GM19395 (cell line): ENCODE measurements at regions not wholly inside any gene's neighbourhood (a gene's known extent, or its start where the extent isn't known, plus 50 kb on each side); places are given as distances from the start of the nearest gene placed in this dataset.
"Not testable (repeated sequence)": the region's sequence is repeated elsewhere in the genome, so short reads cannot be mapped to it uniquely, and the experiment has no call there.

Experiments
- ATAC-seq: cut with Tn5 transposase; IDR thresholded peaks from one replicate; pipeline ENCODE4 v1.9.1; 2021; ENCODE audit warnings: mild to moderate bottlenecking, moderate library complexity; ENCODE audit not compliant: unreplicated experiment

DNA sequence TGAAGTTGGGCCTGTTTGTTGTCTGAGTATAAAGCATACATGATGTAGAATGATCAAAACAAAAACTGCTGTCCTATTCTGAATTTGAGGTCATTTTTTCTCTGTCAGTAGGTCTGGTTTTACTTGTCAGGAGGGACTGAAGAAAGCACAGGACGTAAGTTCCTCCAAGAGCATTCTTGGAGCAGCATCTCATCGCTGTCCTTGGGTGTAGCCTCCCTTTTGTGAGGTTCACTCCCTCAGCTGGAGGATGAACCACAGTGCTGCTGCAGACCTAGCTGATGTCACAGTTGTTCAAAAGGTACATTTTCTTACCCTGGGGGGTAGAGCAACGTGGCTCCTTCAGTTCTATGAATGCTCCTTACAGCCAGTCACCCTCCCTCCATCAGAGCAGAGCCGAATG lies 490.0 kb upstream of the TBL1XR1 start:
- ATAC-seq: no peak

DNA sequence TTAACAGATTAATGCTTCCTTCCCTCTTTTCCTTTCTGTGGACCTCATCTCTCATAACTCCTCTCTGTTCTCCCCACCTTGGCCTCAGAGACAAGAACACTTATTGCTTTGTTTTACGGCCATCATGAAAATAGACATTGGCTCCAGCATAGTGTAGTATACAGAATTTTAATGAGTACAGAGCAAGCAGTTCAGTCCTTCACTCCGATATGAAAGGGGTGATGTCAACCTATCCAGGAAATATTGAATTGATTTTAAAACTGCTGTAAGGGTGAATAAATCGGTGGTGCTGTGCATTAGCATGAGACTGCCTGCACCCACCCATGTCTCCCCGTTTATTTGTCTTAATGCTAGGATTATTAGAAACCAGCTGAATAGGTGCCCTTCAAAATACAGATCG lies 490.9 kb upstream of the TBL1XR1 start:
- no peak for ATAC-seq

DNA sequence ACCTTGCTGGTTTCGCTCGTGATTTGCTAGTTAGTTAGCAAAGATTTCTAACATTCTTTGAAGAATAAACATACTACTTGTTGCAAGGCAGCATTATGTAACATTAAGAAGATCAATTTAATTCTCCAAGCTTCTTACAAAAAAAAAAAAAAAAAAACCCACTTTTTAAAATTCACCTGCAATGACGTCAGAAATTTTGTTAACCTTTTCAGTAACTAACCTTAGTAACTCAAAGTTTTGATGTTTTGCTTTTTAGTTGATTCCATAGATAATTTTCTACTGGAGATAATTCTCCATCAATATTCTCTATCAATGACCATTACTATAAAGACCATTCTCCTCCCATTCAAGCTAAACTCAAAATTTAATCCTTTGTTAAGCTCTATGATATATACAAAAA lies 491.8 kb upstream of the TBL1XR1 start:
- ATAC-seq: no peak

DNA sequence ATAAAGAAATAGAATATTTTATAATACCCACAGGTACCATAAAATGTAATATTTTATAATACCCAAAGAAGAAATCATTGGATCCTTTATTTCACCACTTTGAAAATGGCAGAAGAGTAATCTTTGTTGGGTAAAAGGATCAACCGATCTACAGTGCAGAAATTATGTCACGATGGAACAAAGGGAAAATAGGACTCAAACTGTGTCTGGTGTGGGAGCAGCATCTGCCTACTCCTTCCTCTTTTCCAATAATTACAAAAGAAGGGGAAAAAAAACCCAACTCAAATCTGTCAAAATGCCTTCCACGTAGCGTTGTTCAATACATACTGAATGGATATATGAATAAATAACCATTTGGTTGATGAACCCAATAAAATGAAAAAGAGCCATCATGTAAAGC lies 492.6 kb upstream of the TBL1XR1 start:
- ATAC-seq: no peak

DNA sequence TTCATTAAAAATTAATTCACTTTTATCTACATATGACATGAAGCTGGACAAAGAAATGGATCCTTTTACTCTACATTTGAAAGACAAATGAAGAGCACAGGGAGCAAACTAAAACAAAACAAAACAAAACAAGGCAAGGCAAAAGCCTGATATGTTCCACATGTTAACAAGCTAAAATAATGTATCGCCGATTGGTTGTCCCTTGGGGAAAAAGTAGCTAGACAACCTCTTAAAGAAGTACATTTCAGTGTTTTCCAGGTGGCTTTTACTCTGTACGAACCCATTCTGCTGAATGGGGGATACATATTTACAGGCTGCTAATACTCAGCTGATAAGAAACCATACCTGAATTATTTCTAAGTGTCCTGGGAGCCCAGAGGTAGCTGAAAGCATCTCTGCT lies 493.0 kb upstream of the TBL1XR1 start:
- no peak for ATAC-seq

DNA sequence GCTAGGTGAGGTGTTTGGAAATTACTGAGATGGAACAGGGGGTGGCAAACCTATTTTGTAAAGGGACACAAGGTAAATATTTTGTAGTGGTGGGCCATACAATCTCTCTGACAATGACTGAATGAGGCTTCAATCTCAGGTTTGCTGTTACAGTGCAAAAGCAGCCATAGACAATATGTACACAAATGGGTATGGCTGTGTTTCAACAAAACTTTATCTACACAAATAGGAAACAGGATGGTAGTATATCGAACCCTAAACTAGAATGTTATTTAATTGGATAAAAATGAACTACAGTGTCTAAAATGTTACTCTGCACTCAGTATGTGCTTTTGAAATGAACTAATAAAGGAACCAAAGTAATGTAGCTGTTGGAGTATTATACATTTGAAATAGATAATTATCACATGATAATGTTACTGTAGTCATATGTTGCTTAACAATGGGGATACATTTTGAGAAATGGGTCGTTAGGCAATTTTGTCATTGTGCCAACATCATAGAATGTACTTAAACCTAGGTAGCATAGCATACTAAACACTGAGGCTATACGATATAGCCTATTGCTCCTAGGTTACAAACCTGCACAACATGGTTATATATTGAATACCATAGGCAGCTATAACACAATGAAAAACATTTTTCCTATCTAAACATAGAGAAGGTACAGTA lies 495.2 kb upstream of the TBL1XR1 start:
- ATAC-seq: no peak

DNA sequence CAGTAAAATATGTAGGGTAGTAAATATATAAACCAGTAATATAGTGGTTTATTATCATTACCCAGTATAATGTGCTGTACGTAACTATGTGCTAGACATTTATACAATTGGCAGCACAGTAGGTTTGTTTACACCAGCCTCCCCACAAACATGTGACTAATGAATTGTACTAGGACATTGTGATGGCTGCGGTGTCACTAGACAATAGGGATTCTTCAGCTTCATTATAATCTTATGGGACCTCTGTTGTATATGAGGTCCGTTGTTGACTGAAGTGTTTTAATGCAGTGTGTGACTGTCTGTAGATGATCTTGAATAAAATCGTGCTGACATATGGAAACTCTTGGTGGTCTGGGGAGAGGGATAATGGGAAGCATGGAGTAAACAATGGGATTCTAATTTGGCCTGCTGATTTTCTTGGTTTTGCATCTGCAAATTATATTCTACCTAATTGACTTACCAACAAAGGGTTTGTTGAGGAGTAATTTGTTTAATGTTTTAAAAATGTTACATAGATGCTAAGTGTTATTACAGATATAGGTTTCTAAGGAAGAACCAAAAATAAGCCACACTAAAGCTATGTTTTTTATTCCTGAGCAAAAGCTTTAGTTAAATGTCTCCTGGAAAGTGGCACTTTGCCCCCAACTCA lies 496.5 kb upstream of the TBL1XR1 start:
- no peak for ATAC-seq

DNA sequence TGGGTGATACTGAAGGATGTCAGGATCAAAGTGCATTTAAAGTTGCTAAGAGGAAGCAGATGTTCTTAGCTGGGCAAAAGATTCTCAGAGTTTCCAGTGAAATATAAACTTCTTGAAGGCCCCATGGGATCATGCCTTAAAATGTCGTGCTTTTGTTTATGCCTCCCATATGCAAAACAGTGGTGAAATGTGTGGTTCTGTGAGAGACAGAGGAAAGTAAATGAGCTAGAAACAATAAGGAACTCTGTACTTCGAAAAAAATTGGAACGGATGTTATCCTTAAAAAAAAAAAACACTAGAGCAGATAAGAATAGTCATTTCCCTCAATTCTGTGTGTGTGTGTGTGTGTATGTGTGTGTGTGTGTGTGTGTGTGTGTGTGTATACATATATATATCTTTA lies 497.0 kb upstream of the TBL1XR1 start:
- ATAC-seq: no peak

DNA sequence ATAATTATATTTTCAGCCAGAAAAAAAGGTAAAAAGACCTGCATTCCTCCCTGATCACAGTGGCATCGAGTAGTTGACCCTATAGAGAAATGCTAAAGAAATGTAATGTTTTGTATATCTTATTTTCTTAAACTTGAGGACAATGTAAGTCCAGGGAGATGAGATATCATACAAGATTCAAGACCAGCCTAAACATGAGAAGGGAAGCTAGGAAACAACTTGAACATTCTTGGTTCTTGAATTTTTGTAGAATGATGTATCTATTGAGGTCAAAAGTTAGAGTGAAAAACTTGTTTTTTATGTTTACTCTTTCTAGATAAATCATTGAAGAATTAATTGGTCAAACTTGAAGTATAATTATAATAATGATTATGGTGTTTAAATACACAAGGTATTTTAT lies 497.7 kb upstream of the TBL1XR1 start:
- no peak for ATAC-seq

DNA sequence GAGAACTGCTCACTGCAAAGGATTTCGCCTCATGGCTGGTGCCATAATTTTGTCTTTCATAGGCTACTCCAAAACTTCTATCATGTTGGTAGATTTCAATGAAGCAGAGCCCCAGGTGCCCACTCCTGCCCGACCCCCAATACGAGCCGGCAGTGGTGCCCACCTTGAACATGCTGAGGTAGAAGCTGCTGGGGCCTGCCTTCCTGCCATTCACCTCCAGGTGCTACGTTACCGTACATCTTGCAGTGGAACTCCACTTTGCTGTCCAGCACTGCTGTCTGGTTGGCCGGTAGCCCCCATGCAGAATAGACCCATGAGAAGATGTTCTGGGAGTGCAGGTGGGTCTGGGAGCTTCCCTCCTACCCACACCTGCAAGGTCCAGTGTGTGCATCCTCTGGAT lies 502.8 kb upstream of the TBL1XR1 start:
- ATAC-seq: no peak

DNA sequence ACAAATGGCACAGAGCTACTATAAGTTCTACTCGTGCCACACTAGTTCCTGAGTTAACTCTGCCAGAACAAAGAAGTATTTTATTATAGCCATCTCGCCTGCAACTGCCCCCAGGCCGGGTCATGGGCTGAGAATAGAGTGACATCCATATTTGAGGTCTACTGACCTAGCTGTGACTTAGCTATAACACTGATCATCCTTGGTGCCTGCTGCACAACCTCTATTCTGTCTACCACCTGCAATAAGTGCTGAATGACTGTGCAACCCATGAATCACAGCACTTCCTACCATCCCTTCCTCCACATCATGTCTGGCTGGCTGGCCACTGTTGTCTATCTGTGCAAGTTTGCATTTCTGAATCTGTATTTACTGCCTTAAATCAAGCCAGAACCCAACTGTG lies 506.5 kb upstream of the TBL1XR1 start:
- no peak for ATAC-seq

DNA sequence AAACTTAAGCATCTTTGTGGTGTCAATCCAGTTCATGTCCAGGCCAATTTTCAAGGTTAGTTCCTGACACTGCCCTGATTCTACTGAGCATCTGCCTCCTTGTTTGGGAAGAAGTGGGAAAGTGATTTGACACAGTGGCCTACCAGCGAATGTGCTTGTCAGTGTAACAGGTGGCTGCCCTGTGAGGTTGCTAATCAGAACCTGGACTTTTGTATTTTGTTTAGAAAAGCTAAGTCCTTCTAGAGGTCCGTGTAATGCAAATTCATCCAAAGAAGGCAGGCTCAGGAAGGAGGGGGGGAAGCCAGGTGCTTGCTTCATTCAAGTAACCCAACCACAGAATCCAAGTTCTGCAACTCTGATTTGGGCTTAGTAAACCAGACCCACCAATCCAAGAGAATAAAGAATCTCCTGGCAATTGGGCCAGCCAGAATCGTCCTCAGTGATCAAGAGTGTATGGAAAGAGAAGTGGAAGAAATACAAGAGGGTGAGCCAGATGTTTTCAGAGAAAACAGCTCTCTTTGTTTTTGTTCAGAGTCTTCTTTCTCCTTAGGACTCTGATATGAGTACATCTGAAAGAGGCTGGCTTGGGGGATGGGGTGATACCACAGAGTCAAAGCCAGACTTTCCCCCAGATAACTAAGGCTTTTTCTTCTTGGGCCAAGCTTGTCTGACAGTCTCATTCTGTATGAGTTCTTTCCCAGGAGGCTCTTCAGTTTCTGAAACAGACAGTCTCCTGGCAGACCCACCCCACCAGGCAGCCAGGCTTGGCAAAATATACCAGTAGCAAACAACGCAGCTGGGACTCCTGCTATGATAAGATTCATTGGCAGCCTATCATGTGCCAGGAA lies 508.9 kb upstream of the TBL1XR1 start:
- no peak for ATAC-seq

DNA sequence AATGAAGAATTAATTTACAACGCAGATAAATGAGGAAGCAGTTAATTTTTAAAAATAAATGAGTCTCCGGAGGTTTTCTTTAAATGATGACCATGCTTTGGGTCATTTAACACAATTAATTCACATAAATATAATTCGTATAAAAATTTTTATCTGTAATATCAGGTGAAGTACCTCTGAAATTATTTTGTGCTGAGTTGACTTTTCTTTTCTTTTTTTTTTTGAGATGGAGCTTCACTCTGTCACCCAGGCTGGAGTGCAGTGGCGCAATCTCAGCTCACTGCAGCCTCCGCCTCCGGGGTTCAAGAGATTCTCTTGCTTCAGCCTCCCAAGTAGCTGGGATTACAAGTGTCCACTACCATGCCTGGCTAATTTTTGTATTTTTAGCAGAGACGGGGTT lies 512.2 kb upstream of the TBL1XR1 start:
- not testable (repeated sequence) for ATAC-seq

DNA sequence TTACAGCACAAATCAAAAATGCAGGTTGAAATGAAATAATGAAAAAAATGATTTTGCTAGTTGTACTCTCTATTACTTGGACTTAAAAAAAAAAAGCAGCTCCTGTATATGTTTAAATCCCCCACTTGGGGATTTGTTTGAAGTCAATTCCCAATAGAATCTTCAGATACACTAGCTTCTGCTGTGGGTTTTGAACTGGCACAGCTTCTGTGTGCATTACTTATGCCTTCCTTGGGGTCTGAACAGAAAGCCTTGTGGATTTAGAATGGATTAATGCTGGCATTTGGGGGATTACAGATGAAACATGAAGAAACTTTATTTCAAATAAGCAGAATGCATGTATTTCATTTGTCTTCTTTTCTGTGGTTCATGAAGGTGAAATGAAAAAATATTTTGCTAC lies 513.2 kb upstream of the TBL1XR1 start:
- ATAC-seq: no peak

DNA sequence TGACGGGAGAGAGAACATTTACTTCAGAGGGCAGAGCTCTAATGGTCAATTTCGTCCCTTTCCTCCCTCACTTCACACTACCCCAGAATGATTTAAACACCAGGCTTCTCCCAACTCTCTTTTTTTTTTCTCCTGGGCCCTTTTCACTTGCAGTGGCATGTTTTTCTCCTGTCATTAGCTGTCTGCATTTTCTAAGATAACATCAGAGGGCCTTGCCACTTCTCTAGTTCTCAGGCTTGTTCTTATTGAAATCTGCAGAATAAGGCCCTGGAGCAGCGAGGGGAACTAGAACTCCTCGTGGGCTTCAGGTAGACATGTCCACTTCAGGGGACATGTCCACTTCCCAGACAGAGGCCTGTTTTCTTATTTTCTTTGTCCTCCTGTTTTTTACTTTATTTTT lies 514.4 kb upstream of the TBL1XR1 start:
- no peak for ATAC-seq

DNA sequence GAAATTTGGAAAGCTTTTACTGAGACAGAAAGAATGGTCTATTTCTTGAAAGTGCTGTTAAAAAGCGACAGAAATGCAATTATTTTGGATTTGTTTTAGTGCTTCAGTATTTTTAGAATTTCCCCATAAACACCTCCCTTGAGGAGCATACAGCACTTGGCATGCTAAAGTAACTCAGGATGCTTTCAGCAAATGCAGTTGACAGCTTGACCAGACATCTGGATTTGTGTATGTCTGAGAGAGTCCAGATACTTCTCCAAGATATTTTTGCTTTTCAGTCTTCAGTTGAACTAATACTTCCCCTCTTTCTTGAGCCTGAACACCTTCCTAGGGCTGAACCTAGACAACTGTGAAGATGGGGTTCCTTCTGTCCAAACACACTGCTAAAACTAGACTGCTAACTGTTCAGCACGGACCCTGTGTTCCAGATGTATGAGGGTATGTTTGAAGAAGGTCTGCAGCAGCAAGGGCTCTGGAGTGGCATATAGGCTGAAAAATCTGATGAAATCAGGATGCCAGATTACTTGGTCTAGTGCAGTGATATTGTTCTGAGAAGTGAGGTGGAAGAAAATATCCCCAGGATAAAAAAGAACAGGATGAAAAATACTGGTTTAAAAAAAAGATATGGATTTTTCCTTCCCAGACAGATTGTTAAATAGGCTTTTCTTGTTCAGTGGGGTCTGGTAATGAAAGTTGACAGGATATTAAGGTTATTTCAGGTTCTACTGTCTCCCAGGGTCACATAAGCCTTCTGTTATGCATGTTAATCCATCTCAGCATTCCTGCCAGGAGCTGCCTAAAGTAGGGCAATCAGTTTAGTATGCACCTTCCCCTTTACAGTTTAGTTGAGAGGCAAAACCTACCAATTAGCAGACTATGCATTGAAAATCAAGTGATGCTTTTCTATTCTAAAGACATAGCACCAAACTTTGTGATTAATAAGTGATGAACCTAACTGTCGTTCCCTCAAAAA lies 516.9 kb upstream of the TBL1XR1 start:
- ATAC-seq: no peak

DNA sequence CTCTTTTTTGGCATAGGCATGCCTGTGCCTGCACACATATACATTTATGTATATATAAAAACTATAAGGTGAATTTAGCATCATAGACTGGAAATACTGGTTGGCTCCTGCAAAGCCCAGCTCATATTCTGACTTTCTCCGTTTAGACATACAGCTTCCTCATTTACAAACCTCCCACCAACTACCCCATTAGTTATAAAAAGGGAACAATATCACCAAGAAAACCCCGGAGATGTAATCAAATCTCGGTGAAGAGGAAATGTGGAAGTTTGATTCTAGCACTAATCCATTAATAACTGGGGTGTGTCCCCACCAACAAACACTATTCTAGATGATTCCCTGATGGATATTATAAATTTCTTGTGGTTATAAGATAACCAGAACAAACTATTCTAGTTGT lies 517.7 kb upstream of the TBL1XR1 start:
- ATAC-seq: no peak

DNA sequence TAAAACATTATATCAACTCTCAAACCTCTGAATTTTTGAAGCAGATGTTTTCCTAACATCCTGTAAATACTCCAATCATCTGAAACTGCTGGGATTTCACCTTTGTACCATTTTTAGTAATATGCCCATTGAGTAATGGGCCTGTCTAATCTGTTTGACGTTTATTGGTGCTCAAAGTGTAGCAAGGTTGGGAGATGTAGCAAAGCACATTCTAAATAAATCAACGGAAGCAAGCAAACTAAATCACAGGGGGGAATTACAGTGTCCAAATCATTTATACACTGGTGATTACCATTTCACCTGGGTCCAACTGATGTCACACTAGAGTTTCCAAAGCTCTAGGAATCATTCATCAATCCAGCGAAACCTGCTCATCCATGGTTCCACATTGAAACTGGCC lies 518.7 kb upstream of the TBL1XR1 start:
- no peak for ATAC-seq

DNA sequence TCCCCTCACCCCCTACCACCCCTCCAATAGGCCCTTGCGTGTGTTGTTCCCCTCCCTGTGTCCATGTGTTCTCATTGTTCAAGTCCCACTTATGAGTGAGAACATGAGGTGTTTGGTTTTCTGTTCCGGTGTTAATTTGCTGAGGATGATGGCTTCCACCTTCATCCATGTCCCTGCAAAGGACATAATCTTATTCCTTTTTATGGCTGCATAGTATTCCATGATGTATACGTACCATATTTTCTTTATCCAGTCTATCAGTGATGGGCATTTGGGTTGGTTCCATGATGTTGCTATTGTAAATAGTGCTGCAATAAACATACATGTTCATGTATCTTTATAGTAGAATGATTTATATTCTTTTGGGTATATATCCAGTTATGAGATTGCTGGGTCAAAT lies 523.6 kb upstream of the TBL1XR1 start:
- not testable (repeated sequence) for ATAC-seq

DNA sequence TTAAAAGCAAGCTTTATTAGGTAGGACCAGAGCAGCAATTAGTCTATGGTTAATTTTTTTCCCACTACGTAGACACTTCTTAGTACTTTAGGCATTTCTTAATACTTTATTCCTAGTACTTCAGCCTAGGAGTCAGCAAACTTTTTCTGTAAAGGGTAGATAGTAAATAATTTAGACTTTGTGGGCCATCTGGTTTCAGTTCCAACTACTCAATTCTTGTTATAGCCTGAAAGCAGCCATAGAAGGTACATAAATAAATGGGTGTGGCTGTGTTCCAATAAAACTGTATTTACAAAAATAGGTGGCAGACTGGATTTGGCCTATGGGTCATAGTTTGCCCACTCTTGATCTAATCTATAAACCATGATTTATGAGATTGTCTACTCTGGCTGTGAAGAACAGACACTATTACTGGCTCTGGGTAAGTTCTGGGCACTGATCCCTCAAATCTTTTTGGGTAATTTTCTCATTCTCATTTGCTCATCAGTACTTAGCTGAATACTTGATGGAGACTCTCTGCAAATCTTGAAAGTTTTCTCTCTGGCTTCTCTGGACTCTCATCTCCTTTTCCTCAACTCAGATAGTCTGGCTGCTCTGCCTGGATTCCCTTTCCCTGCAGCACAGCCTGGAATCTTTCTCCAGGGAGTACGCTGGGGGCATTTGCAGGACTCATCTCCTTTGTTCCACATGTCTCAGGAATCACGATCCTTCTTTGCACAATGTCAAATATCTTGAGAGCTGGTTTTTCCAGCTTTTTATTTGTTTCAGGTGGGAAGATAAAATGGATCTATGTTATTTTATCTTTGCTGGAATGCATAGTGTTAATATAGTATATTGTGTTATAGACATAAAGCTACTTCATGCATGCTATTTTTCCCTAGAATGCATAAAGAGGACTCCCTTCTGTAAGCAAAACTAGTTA lies 524.8 kb upstream of the TBL1XR1 start:
- ATAC-seq: no peak
